ENCODE measurements at regions not wholly inside any gene's neighbourhood (a gene's known extent, or its start where the extent isn't known, plus 50 kb on each side); places are given as distances from the start of the nearest gene placed in this dataset.

DNA sequence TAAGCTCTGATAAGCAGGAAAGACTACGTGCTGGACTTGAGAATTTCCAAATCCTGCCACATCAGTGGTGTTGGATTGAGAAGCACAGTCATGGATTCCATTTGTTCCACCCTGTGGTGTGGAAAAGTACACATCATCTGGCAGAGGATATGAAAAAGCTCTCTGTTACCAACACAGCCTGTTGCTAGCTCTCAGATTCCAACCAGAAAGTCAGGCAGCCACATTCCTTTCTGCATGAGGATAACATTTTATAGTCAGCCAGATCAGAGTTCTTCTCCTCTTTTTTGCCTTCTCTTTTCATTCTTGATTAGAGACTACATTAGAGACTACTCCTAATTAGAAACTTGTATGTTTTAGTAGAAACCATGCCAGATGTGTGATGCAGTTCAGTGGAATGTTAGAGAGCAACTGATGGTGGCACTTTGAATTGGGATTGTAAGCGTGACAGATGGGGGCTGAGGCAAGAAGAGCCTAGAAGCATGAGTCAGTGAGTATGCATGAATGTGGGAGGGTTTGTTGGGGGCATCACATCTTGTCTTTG is 61.2 kb upstream of the STXBP6 start:
- intact Hi-C loops (cut with DNase I): no loop called here
- DNase-seq (peak in 1 of 4 donors; percentile 78), ATAC-seq (peak; percentile 84)

DNA sequence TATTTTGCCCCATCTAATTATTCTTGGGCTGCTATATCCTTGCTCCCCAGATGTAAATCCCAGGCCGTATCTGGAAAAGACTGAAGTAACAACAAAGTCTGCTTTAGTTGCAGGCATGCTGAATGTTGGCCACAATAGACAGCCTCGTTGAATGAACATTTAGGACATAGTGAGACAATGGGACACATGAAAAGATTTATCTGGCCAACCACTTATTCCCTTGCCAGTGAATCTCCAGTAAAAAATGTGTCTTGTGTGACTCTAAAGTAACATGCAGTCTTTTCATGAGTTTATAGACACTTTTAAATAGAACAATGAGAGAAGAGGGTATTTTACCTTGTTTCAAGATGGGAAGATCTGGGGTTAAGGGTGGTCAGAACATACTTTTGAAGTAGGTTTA is 60.2 kb upstream of the STXBP6 start:
- ATAC-seq: no peak
- DNase-seq: no peak
- peak overlapping the region in 1 of 2 donors; percentile 1 for H3K27ac ChIP-seq

More for the DNA sequence above, 61.2 kb upstream of the STXBP6 start:
- Histone ChIP-seq H3K4me3 (no peak overlapping the region), H3K27ac (no peak overlapping the region), H3K36me3 (no peaks in the 10 kb centered on the region), H3K9me3 (no peaks in the 10 kb centered on the region), H3K27me3 (no peaks in the 10 kb centered on the region), H3K4me1 (no peaks in the 10 kb centered on the region)
- TF ChIP-seq, protein P1, sequence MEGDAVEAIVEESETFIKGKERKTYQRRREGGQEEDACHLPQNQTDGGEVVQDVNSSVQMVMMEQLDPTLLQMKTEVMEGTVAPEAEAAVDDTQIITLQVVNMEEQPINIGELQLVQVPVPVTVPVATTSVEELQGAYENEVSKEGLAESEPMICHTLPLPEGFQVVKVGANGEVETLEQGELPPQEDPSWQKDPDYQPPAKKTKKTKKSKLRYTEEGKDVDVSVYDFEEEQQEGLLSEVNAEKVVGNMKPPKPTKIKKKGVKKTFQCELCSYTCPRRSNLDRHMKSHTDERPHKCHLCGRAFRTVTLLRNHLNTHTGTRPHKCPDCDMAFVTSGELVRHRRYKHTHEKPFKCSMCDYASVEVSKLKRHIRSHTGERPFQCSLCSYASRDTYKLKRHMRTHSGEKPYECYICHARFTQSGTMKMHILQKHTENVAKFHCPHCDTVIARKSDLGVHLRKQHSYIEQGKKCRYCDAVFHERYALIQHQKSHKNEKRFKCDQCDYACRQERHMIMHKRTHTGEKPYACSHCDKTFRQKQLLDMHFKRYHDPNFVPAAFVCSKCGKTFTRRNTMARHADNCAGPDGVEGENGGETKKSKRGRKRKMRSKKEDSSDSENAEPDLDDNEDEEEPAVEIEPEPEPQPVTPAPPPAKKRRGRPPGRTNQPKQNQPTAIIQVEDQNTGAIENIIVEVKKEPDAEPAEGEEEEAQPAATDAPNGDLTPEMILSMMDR (IDR thresholded peaks at IDR 0.05): no peak

DNA sequence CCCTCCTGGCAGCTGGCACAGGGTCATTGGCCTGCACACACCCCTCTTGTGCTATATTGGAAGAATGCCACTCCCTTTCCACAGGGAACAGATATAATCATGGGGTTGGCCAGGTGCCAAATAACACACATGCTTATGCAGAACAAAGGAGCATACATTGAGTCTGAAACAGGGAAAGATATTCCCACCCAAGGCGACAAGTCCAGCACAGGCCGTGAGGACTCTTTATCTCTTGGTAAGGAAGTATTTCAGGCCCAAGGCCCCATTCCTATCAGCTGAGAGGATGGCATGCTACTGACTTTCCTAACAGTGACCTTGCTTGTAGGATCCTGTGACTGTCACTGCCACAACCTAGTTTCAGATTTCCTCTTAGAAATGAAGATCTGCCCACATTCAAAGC is 59.0 kb upstream of the STXBP6 start:
- ATAC-seq (no peak), DNase-seq (no peak)

More for the DNA sequence above, 60.2 kb upstream of the STXBP6 start:
- intact Hi-C loops (cut with DNase I): no loop called here
- no peaks in the 10 kb centered on the region for H3K4me1 ChIP-seq
- no peaks in the 10 kb centered on the region for H3K9me3 ChIP-seq
- H3K27me3 ChIP-seq: no peaks in the 10 kb centered on the region
- TF ChIP-seq, protein P1 (IDR thresholded peaks at IDR 0.05): no peak
- no peak overlapping the region for H3K4me3 ChIP-seq
- H3K36me3 ChIP-seq: no peaks in the 10 kb centered on the region

DNA sequence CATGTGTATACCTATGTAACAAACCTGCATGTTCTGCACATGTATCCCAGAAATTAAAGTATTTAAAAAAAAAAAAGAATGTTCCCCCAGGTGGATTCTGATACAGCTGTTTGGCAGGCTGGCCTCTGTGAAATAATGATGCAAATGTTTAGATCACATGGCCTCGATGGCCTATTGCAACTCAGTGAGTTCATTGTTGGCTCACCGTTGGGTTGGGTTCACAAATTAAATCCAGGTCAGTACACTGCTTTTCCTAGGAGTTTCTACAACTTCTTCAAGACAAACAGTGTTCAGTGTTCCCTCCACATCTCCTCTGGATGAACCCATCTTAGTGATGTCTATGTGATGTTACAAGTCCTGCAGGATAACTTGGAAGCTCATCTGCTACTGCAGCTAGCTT is 58.3 kb upstream of the STXBP6 start:
- no peaks in the 10 kb centered on the region for H3K36me3 ChIP-seq
- no peak for DNase-seq
- no peak overlapping the region for H3K4me3 ChIP-seq
- no peak for ATAC-seq
- no peak overlapping the region for H3K27ac ChIP-seq
- TF ChIP-seq, protein P1 (IDR thresholded peaks at IDR 0.05): no peak
- intact Hi-C loops (cut with DNase I): no loop called here
- no peaks in the 10 kb centered on the region for H3K4me1 ChIP-seq
- no peaks in the 10 kb centered on the region for H3K9me3 ChIP-seq
- H3K27me3 ChIP-seq: no peaks in the 10 kb centered on the region

More for the DNA sequence above, 59.0 kb upstream of the STXBP6 start:
- no peak overlapping the region for H3K4me3 ChIP-seq
- no peaks in the 10 kb centered on the region for H3K27me3 ChIP-seq
- TF ChIP-seq, protein P1 (IDR thresholded peaks at IDR 0.05): no peak
- intact Hi-C loops (cut with DNase I): no loop called here
- H3K4me1 ChIP-seq: no peaks in the 10 kb centered on the region
- H3K36me3 ChIP-seq: no peaks in the 10 kb centered on the region
- no peaks in the 10 kb centered on the region for H3K9me3 ChIP-seq
- H3K27ac ChIP-seq: no peak overlapping the region

DNA sequence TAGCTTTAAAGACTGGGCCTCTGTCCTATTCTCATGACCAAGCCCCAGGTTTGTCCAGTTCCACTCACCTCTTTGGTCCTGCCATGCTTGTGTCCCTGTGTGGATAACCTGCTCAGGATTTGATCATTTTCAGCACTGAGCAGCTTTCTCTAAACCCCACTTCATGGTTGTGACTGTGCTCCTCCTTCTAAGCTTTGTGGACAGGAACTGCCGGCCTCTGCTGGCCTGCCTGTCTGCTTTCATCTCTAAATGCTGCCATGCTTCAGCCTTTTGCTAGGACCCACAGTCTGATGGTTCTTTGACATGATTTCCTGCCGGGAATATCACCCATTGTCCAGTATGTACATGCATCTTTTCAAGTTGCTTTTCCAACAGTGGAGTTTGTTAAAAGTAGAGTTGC is 53.9 kb upstream of the STXBP6 start:
- Histone ChIP-seq H3K27me3 (no peaks in the 10 kb centered on the region), H3K4me3 (no peak overlapping the region), H3K36me3 (no peaks in the 10 kb centered on the region), H3K4me1 (no peaks in the 10 kb centered on the region), H3K27ac (no peak overlapping the region), H3K9me3 (no peaks in the 10 kb centered on the region)
- no peak for ATAC-seq
- intact Hi-C loops (cut with DNase I): no loop called here
- TF ChIP-seq, protein P1 (IDR thresholded peaks at IDR 0.05): no peak
- no peak for DNase-seq

Measured in left lung (tissue), 4 donors.